H1 (cell line): ENCODE measurements at regions not wholly inside any gene's neighbourhood (a gene's known extent, or its start where the extent isn't known, plus 50 kb on each side); places are given as distances from the start of the nearest gene placed in this dataset.

ENCODE experiments used
- CTCF ChIA-PET: fragments of 300-600 bp; sonication (Branson Sonifier 250); formaldehyde crosslinking; loops from one replicate; lab custom pipeline; 2021; ENCODE audit not compliant: partially characterized antibody; lab: Charles Lee
- POLR2A ChIA-PET: fragments of 300-600 bp; sonication (Branson Sonifier 250); formaldehyde crosslinking; loops from one replicate; lab custom pipeline; 2021; ENCODE audit warnings: inconsistent platforms; ENCODE audit not compliant: partially characterized antibody; lab: Charles Lee
- DNase-seq, 2 experiments: peaks; one replicate each; pipeline versions ENCODE4 v3.0.0 to v3.0.0-alpha.2; 2010 to 2022; ENCODE audit warnings: low spot score in 2 of 2, low read depth in 1 of 2, mixed read lengths in 1 of 2
- FAIRE-seq: peaks from 2 replicates; lab custom pipeline; 2011; peaks lifted over from hg19 to GRCh38; lab: Jason Lieb, UNC
- H2AFZ ChIP-seq: 2 replicates; pipeline ENCODE4 v1.8.1; 2012; ENCODE audit warnings: low read length, inconsistent platforms
- H2AK5ac ChIP-seq: 2 replicates; pipeline ENCODE4 v1.6.1; 2013; ENCODE audit warnings: low read depth, low read length
- H2BK120ac ChIP-seq: replicated peaks from 2 replicates; pipeline ENCODE3; 2013; ENCODE audit warnings: low read depth, low read length, inconsistent platforms
- H2BK12ac ChIP-seq: 2 replicates; pipeline ENCODE4 v1.6.1; 2013; ENCODE audit warnings: low read depth, low read length
- H2BK15ac ChIP-seq: 2 replicates; pipeline ENCODE4 v1.6.1; 2013; ENCODE audit warnings: low read length
- H2BK20ac ChIP-seq: 2 replicates; pipeline ENCODE4 v1.6.1; 2013; ENCODE audit warnings: low read length
- H2BK5ac ChIP-seq: 2 replicates; pipeline ENCODE4 v1.6.1; 2013; ENCODE audit warnings: low read depth, low read length
- H3K14ac ChIP-seq: 2 replicates; pipeline ENCODE4 v1.6.1; 2013; ENCODE audit warnings: inconsistent platforms; ENCODE audit not compliant: insufficient read length
- H3K18ac ChIP-seq: 2 replicates; pipeline ENCODE4 v1.6.1; 2013; ENCODE audit warnings: low read length; ENCODE audit errors: extremely low read depth
- H3K23ac ChIP-seq: 2 replicates; pipeline ENCODE4 v1.6.1; 2013; ENCODE audit warnings: inconsistent platforms; ENCODE audit not compliant: insufficient read length
- H3K23me2 ChIP-seq: 2 replicates; pipeline ENCODE4 v1.6.1; 2013; ENCODE audit warnings: low read depth, low read length
- H3K27ac ChIP-seq: 2 replicates; pipeline ENCODE4 v1.6.1; 2011; ENCODE audit warnings: low read depth, low read length, inconsistent platforms
- H3K27me3 ChIP-seq, 4 experiments: replicated peaks in 1 of 4; 1 replicate in 1 of 4; 2 replicates in 3 of 4; pipeline versions ENCODE4 v1.6.1 to v1.8.1; 2011 to 2013; ENCODE audit warnings: low read length in 3 of 4, mild to moderate bottlenecking in 3 of 4, inconsistent platforms in 2 of 4, mixed read lengths in 2 of 4, moderate library complexity in 1 of 4; ENCODE audit not compliant: control insufficient read depth in 3 of 4, insufficient read depth in 3 of 4; ENCODE audit errors: extremely low read depth in 1 of 4
- H3K36me3 ChIP-seq, 4 experiments: 2 replicates each; pipeline versions ENCODE4 v1.6.1 to v1.8.1; 2011 to 2013; ENCODE audit warnings: mild to moderate bottlenecking in 4 of 4, low read length in 3 of 4, moderate library complexity in 2 of 4, control low read depth in 1 of 4, inconsistent platforms in 1 of 4; ENCODE audit not compliant: insufficient read depth in 4 of 4, control insufficient read depth in 2 of 4
- H3K4ac ChIP-seq: replicated peaks from 2 replicates; pipeline ENCODE3; 2013; ENCODE audit warnings: low read length, low read depth, mixed read lengths, inconsistent platforms; ENCODE audit not compliant: insufficient read length
- H3K4me1 ChIP-seq, 4 experiments: replicated peaks in 1 of 4; 1 replicate in 1 of 4; 2 replicates in 3 of 4; pipeline versions ENCODE4 v1.6.1 to v1.8.1; 2011 to 2013; ENCODE audit warnings: low read length in 3 of 4, inconsistent platforms in 2 of 4, mixed read lengths in 1 of 4; ENCODE audit not compliant: insufficient read depth in 4 of 4, control insufficient read depth in 3 of 4
- H3K4me2 ChIP-seq, 2 experiments: 2 replicates each; pipeline versions ENCODE4 v1.6.1 to v1.8.1; 2011 to 2013; ENCODE audit warnings: low read depth in 2 of 2, low read length in 2 of 2, control low read depth in 1 of 2, inconsistent platforms in 1 of 2, mild to moderate bottlenecking in 1 of 2; ENCODE audit not compliant: insufficient read depth in 1 of 2
- H3K4me3 ChIP-seq, 4 experiments: fragments of 200-600, 300-600 bp in 1 of 4; sonication (generic), shearing (Covaris generic), sonication (Bioruptor Twin) in 1 of 4; 2 replicates each; pipeline versions ENCODE4 v1.5.1 to v1.8.1; 2011 to 2016; ENCODE audit warnings: low read length in 4 of 4, low read depth in 3 of 4, control low read depth in 2 of 4, inconsistent platforms in 2 of 4, mild to moderate bottlenecking in 2 of 4, mixed read lengths in 1 of 4, moderate library complexity in 1 of 4; ENCODE audit not compliant: insufficient read depth in 2 of 4; ENCODE audit errors: extremely low read depth in 1 of 4
- H3K56ac ChIP-seq: replicated peaks from 2 replicates; pipeline ENCODE3; 2013; ENCODE audit warnings: low read depth, mild to moderate bottlenecking, mixed read lengths, low read length, inconsistent platforms; ENCODE audit not compliant: insufficient read length
- H3K79me1 ChIP-seq: 2 replicates; pipeline ENCODE4 v1.6.1; 2013; ENCODE audit warnings: low read depth, low read length, control low read depth
- H3K79me2 ChIP-seq, 2 experiments: 2 replicates each; pipeline versions ENCODE4 v1.6.1 to v1.8.1; 2012 to 2013; ENCODE audit warnings: low read length in 2 of 2, mild to moderate bottlenecking in 2 of 2, inconsistent platforms in 1 of 2; ENCODE audit not compliant: insufficient read depth in 2 of 2, control insufficient read depth in 1 of 2
- H3K9ac ChIP-seq, 4 experiments: replicated peaks in 1 of 4; 1 replicate in 1 of 4; 2 replicates in 3 of 4; pipeline versions ENCODE4 v1.6.1 to v1.8.1; 2011 to 2013; ENCODE audit warnings: low read depth in 3 of 4, low read length in 3 of 4, control low read depth in 2 of 4, mild to moderate bottlenecking in 2 of 4, moderate library complexity in 2 of 4, inconsistent platforms in 1 of 4; ENCODE audit errors: extremely low read depth in 1 of 4
- H3K9me3 ChIP-seq, 2 experiments: 2 replicates each; pipeline versions ENCODE4 v1.6.1 to v1.8.1; 2012 to 2013; ENCODE audit warnings: mild to moderate bottlenecking in 2 of 2, moderate library complexity in 2 of 2, control low read depth in 1 of 2, inconsistent platforms in 1 of 2, low read depth in 1 of 2, low read length in 1 of 2, mixed read lengths in 1 of 2; ENCODE audit not compliant: insufficient read depth in 2 of 2
- H4K20me1 ChIP-seq, 2 experiments: replicated peaks in 1 of 2; 2 replicates each; pipeline versions ENCODE3 to v1.8.1; 2011 to 2013; ENCODE audit warnings: inconsistent platforms in 2 of 2, low read length in 2 of 2, mild to moderate bottlenecking in 1 of 2; ENCODE audit not compliant: insufficient read depth in 2 of 2, control insufficient read depth in 1 of 2
- H4K5ac ChIP-seq: 2 replicates; pipeline ENCODE4 v1.6.1; 2013; ENCODE audit warnings: low read length, low read depth, mixed read lengths, inconsistent platforms; ENCODE audit not compliant: insufficient read length
- H4K8ac ChIP-seq: 2 replicates; pipeline ENCODE4 v1.8.0; 2013; ENCODE audit warnings: mild to moderate bottlenecking, moderate library complexity, low read length, inconsistent platforms; ENCODE audit not compliant: insufficient read depth; ENCODE audit errors: extremely low read depth
- H4K91ac ChIP-seq: replicated peaks from 2 replicates; pipeline ENCODE3; 2013; ENCODE audit warnings: low read length, mixed read lengths, inconsistent platforms; ENCODE audit not compliant: insufficient read length
- EZH2 ChIP-seq: fragments of 200-600 bp; sonication (generic); IDR thresholded peaks from 2 replicates; pipeline ENCODE4 v1.7.1; 2012; ENCODE audit warnings: low read depth, mild to moderate bottlenecking, moderate library complexity, low read length, inconsistent platforms; ENCODE audit not compliant: severe bottlenecking
- HDAC2 ChIP-seq, 2 experiments: fragments of 300-600 bp in 1 of 2; sonication (generic) in 1 of 2; IDR thresholded peaks; 2 replicates each; pipeline ENCODE4 v1.6.1; 2011 to 2012; ENCODE audit warnings: low read depth in 2 of 2, low read length in 2 of 2, mild to moderate bottlenecking in 2 of 2, moderate library complexity in 2 of 2, borderline replicate concordance in 1 of 2, inconsistent platforms in 1 of 2
- HDAC6 ChIP-seq: IDR thresholded peaks from one replicate; pipeline ENCODE4 v1.7.1; 2012; ENCODE audit warnings: low read depth, mild to moderate bottlenecking, inconsistent platforms, low read length, moderate library complexity
- KDM1A ChIP-seq: fragments of 200-600, 300-600 bp; sonication (generic); IDR thresholded peaks from 2 replicates; pipeline ENCODE4 v1.7.1; 2016; ENCODE audit warnings: mild to moderate bottlenecking, low read length, borderline replicate concordance
- KDM4A ChIP-seq: IDR thresholded peaks from one replicate; pipeline ENCODE4 v1.7.1; 2012; ENCODE audit warnings: low read depth, mild to moderate bottlenecking, moderate library complexity, low read length, inconsistent platforms; ENCODE audit not compliant: severe bottlenecking
- POLR2A ChIP-seq, 2 experiments: IDR thresholded peaks; 1 replicate in 1 of 2; 2 replicates in 1 of 2; pipeline ENCODE4 v1.6.1; 2011; ENCODE audit warnings: low read depth in 2 of 2, low read length in 2 of 2, mild to moderate bottlenecking in 2 of 2; ENCODE audit errors: control extremely low read depth in 1 of 2
- RAD21 ChIP-seq, 2 experiments: IDR thresholded peaks in 1 of 2; conservative IDR thresholded peaks in 1 of 2; 2 replicates each; pipeline ENCODE4 v1.6.1; 2011; ENCODE audit warnings: low read depth in 2 of 2, low read length in 2 of 2, improper control_type of control experiment in 1 of 2, inconsistent platforms in 1 of 2, mild to moderate bottlenecking in 1 of 2, moderate library complexity in 1 of 2
- RXRA ChIP-seq: IDR thresholded peaks from 2 replicates; pipeline ENCODE4 v1.6.1; 2011; ENCODE audit warnings: low read depth, mild to moderate bottlenecking, low read length, moderate library complexity; ENCODE audit not compliant: insufficient read depth
- SP2 ChIP-seq: IDR thresholded peaks from 2 replicates; pipeline ENCODE4 v1.6.1; 2012; ENCODE audit warnings: mild to moderate bottlenecking, low read length, inconsistent platforms
- SRF ChIP-seq: IDR thresholded peaks from 2 replicates; pipeline ENCODE4 v1.6.1; 2011; ENCODE audit warnings: mild to moderate bottlenecking, low read depth, low read length, moderate library complexity
- SUZ12 ChIP-seq: fragments of 200-600 bp; sonication (generic); IDR thresholded peaks from 2 replicates; pipeline ENCODE4 v1.6.1; 2012; ENCODE audit warnings: mild to moderate bottlenecking, inconsistent platforms, low read length, moderate library complexity, mixed read lengths
- TEAD4 ChIP-seq: IDR thresholded peaks from 2 replicates; pipeline ENCODE4 v1.6.1; 2012; ENCODE audit warnings: low read depth, low read length, inconsistent platforms, mixed read lengths
- WGBS, 2 experiments: shearing (Covaris generic) in 1 of 2; methylation state at CpG; one replicate each; pipeline versions ENCODE4 v1.1.6 to v1.1.7; 2013 to 2015; ENCODE audit warnings: low lambda C conversion rate in 2 of 2, mixed read lengths in 2 of 2, inconsistent platforms in 1 of 2, low coverage in 1 of 2, missing lambda C conversion rate in 1 of 2; ENCODE audit not compliant: insufficient replicate concordance in 2 of 2, insufficient coverage in 1 of 2, insufficient read length in 1 of 2; ENCODE audit errors: extremely low coverage in 1 of 2, missing lambda C conversion rate in 1 of 2; 5-methylcytosine and 5-hydroxymethylcytosine counted together
- TF ChIP-seq, protein P1 (sequence below): IDR thresholded peaks from 2 replicates; pipeline ENCODE4 v1.6.1; 2011; ENCODE audit warnings: low read length, improper control_type of control experiment

DNA sequence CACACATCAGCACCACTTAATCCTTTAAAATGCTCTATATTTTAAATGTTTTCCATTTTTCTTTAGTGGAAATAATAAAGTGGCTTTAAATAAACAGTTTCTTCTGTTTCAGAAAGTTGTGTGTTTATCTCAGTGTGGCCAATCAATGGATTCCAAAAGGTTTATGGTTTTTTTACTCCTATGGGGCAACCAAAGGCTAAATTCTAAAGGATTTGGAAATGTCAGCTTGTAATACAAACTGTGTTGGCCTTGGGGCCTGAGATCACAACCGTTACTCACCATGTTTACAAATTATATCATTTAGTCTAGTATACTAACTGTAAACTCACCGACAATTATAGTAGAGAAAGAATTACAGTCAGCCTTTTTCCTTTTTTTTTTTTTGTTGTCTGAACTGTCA, 827.2 kb downstream of the EPHA4 start:
- DNase-seq, result no peak
- Histone ChIP-seq H3K9me3 (no peaks in the 10 kb centered on the region), H4K5ac (no peak overlapping the region), H2BK120ac (no peak overlapping the region), H2BK12ac (no peak overlapping the region), H3K4me3 (no peak overlapping the region), H3K18ac (no peak overlapping the region), H3K14ac (no peak overlapping the region), H2BK5ac (no peak overlapping the region), H3K4ac (no peak overlapping the region), H4K91ac (no peak overlapping the region), H3K79me1 (no peaks in the 10 kb centered on the region), H4K20me1 (no peaks in the 10 kb centered on the region), H3K4me2 (no peak overlapping the region), H2BK20ac (no peak overlapping the region), H3K23me2 (no peaks in the 10 kb centered on the region), H2AK5ac (no peak overlapping the region), H3K36me3 (no peaks in the 10 kb centered on the region), H2AFZ (no peak overlapping the region), H3K27ac (no peak overlapping the region), H2BK15ac (no peak overlapping the region), H3K56ac (no peak overlapping the region), H3K79me2 (no peaks in the 10 kb centered on the region), H3K9ac (no peak overlapping the region), H3K4me1 (peaks cover 0 to 3% (median 1%) of the 10 kb centered on the region in 4 experiments; a peak in 2 of 7 replicates), H3K23ac (no peak overlapping the region), H4K8ac (no peak overlapping the region), H3K27me3 (no peaks in the 10 kb centered on the region)
- FAIRE-seq, result no peak
- WGBS, 2 experiments, result 92% methylated on average over 2 of the region's 2 CpGs; no CpG with 5 or more reads in 1 of the 2 experiments
- ChIA-PET POLR2A (no interaction called here), CTCF (interaction anchor here (1.2 kb wide), 1 partner anchor 13 kb away, joined by 3 read pairs; no protein-coding TSS in a partner anchor)
- TF ChIP-seq, protein P1, sequence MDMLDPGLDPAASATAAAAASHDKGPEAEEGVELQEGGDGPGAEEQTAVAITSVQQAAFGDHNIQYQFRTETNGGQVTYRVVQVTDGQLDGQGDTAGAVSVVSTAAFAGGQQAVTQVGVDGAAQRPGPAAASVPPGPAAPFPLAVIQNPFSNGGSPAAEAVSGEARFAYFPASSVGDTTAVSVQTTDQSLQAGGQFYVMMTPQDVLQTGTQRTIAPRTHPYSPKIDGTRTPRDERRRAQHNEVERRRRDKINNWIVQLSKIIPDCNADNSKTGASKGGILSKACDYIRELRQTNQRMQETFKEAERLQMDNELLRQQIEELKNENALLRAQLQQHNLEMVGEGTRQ, result no peak
- no peak for TF ChIP-seq RXRA
- TF ChIP-seq TEAD4, result no peak
- TF ChIP-seq POLR2A (IDR thresholded peaks at IDR 0.05; ENCODE audit: control extremely low read depth in 1 of 2, low read depth in 2 of 2, low read length in 2 of 2), result no peak
- TF ChIP-seq KDM4A, result no peak
- no peak for TF ChIP-seq EZH2
- TF ChIP-seq HDAC2 (IDR thresholded peaks at IDR 0.05; ENCODE audit: borderline replicate concordance in 1 of 2, low read depth in 2 of 2, low read length in 2 of 2), result no peak
- no peak for TF ChIP-seq SP2
- TF ChIP-seq HDAC6, result no peak
- TF ChIP-seq RAD21 (IDR thresholded peaks at IDR 0.05 in 1 of 2, conservative IDR thresholded peaks at IDR 0.05 in 1 of 2; ENCODE audit: low read depth in 2 of 2, low read length in 2 of 2), result no peak
- TF ChIP-seq SUZ12, result no peak
- no peak for TF ChIP-seq KDM1A
- no peak for TF ChIP-seq SRF
